H1 (cell line): ENCODE measurements at regions not wholly inside any gene's neighbourhood (a gene's known extent, or its start where the extent isn't known, plus 50 kb on each side); places are given as distances from the start of the nearest gene placed in this dataset.

Source experiments
- JUND ChIP-seq: IDR thresholded peaks from 2 replicates; pipeline ENCODE4 v1.6.1; 2011; ENCODE audit warnings: mild to moderate bottlenecking, improper control_type of control experiment, low read length
- KDM5A ChIP-seq: fragments of 200-600 bp; IDR thresholded peaks from 2 replicates; pipeline ENCODE4 v1.7.1; 2012; ENCODE audit warnings: mild to moderate bottlenecking, low read length, inconsistent platforms, mixed read lengths
- NANOG ChIP-seq: IDR thresholded peaks from 2 replicates; pipeline ENCODE4 v1.6.1; 2011; ENCODE audit warnings: low read length, low read depth, mild to moderate bottlenecking, inconsistent platforms; ENCODE audit not compliant: insufficient read depth, poor library complexity, severe bottlenecking
- NRF1 ChIP-seq: IDR thresholded peaks from 2 replicates; pipeline ENCODE4 v1.6.1; 2011; ENCODE audit warnings: mild to moderate bottlenecking, low read depth, low read length, improper control_type of control experiment
- RXRA ChIP-seq: IDR thresholded peaks from 2 replicates; pipeline ENCODE4 v1.6.1; 2011; ENCODE audit warnings: low read depth, mild to moderate bottlenecking, low read length, moderate library complexity; ENCODE audit not compliant: insufficient read depth
- SP1 ChIP-seq: IDR thresholded peaks from 2 replicates; pipeline ENCODE4 v1.6.1; 2011; ENCODE audit warnings: low read depth, low read length
- TEAD4 ChIP-seq: IDR thresholded peaks from 2 replicates; pipeline ENCODE4 v1.6.1; 2012; ENCODE audit warnings: low read depth, low read length, inconsistent platforms, mixed read lengths
- TF ChIP-seq, protein P1 (sequence below): fragments of 300-600 bp; sonication (generic); IDR thresholded peaks from 2 replicates; pipeline ENCODE4 v1.7.1; 2012; ENCODE audit warnings: low read length, moderate library complexity, mild to moderate bottlenecking, inconsistent platforms; ENCODE audit not compliant: insufficient replicate concordance
- TF ChIP-seq, protein P2 (sequence below): IDR thresholded peaks from 2 replicates; pipeline ENCODE4 v1.6.1; 2012; ENCODE audit warnings: low read length, inconsistent platforms
- TF ChIP-seq, protein P3 (sequence below): IDR thresholded peaks from 2 replicates; pipeline ENCODE4 v1.6.1; 2012; ENCODE audit warnings: inconsistent platforms

DNA sequence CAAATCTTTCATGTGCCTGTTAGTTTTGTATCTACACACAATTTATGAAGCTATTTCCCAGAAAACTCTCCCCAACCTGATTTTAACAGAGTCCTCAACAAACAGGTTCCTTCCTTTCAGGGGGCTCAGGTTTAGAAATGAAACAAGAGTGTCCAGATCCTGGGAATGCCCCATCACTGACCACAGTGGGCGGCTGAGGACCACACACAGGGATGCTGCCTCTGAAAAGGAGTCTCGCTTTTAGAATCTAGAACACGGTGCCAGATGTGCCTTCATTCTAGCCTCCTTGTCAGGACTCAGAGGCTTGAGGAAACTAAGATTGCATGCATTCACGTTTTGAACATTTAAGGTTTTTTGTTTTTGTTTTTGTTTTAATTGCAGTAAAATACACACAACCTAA, 115.0 kb downstream of the FOXB1 start (continued):
- TF ChIP-seq, protein P1, sequence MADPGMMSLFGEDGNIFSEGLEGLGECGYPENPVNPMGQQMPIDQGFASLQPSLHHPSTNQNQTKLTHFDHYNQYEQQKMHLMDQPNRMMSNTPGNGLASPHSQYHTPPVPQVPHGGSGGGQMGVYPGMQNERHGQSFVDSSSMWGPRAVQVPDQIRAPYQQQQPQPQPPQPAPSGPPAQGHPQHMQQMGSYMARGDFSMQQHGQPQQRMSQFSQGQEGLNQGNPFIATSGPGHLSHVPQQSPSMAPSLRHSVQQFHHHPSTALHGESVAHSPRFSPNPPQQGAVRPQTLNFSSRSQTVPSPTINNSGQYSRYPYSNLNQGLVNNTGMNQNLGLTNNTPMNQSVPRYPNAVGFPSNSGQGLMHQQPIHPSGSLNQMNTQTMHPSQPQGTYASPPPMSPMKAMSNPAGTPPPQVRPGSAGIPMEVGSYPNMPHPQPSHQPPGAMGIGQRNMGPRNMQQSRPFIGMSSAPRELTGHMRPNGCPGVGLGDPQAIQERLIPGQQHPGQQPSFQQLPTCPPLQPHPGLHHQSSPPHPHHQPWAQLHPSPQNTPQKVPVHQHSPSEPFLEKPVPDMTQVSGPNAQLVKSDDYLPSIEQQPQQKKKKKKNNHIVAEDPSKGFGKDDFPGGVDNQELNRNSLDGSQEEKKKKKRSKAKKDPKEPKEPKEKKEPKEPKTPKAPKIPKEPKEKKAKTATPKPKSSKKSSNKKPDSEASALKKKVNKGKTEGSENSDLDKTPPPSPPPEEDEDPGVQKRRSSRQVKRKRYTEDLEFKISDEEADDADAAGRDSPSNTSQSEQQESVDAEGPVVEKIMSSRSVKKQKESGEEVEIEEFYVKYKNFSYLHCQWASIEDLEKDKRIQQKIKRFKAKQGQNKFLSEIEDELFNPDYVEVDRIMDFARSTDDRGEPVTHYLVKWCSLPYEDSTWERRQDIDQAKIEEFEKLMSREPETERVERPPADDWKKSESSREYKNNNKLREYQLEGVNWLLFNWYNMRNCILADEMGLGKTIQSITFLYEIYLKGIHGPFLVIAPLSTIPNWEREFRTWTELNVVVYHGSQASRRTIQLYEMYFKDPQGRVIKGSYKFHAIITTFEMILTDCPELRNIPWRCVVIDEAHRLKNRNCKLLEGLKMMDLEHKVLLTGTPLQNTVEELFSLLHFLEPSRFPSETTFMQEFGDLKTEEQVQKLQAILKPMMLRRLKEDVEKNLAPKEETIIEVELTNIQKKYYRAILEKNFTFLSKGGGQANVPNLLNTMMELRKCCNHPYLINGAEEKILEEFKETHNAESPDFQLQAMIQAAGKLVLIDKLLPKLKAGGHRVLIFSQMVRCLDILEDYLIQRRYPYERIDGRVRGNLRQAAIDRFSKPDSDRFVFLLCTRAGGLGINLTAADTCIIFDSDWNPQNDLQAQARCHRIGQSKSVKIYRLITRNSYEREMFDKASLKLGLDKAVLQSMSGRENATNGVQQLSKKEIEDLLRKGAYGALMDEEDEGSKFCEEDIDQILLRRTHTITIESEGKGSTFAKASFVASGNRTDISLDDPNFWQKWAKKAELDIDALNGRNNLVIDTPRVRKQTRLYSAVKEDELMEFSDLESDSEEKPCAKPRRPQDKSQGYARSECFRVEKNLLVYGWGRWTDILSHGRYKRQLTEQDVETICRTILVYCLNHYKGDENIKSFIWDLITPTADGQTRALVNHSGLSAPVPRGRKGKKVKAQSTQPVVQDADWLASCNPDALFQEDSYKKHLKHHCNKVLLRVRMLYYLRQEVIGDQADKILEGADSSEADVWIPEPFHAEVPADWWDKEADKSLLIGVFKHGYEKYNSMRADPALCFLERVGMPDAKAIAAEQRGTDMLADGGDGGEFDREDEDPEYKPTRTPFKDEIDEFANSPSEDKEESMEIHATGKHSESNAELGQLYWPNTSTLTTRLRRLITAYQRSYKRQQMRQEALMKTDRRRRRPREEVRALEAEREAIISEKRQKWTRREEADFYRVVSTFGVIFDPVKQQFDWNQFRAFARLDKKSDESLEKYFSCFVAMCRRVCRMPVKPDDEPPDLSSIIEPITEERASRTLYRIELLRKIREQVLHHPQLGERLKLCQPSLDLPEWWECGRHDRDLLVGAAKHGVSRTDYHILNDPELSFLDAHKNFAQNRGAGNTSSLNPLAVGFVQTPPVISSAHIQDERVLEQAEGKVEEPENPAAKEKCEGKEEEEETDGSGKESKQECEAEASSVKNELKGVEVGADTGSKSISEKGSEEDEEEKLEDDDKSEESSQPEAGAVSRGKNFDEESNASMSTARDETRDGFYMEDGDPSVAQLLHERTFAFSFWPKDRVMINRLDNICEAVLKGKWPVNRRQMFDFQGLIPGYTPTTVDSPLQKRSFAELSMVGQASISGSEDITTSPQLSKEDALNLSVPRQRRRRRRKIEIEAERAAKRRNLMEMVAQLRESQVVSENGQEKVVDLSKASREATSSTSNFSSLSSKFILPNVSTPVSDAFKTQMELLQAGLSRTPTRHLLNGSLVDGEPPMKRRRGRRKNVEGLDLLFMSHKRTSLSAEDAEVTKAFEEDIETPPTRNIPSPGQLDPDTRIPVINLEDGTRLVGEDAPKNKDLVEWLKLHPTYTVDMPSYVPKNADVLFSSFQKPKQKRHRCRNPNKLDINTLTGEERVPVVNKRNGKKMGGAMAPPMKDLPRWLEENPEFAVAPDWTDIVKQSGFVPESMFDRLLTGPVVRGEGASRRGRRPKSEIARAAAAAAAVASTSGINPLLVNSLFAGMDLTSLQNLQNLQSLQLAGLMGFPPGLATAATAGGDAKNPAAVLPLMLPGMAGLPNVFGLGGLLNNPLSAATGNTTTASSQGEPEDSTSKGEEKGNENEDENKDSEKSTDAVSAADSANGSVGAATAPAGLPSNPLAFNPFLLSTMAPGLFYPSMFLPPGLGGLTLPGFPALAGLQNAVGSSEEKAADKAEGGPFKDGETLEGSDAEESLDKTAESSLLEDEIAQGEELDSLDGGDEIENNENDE, result no peak
- TF ChIP-seq NRF1, result no peak
- no peak for TF ChIP-seq JUND
- TF ChIP-seq RXRA, result no peak
- TF ChIP-seq KDM5A, result no peak
- no peak for TF ChIP-seq NANOG
- TF ChIP-seq, protein P2, sequence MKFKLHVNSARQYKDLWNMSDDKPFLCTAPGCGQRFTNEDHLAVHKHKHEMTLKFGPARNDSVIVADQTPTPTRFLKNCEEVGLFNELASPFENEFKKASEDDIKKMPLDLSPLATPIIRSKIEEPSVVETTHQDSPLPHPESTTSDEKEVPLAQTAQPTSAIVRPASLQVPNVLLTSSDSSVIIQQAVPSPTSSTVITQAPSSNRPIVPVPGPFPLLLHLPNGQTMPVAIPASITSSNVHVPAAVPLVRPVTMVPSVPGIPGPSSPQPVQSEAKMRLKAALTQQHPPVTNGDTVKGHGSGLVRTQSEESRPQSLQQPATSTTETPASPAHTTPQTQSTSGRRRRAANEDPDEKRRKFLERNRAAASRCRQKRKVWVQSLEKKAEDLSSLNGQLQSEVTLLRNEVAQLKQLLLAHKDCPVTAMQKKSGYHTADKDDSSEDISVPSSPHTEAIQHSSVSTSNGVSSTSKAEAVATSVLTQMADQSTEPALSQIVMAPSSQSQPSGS, result no peak
- TF ChIP-seq SP1, result no peak
- TF ChIP-seq, protein P3, sequence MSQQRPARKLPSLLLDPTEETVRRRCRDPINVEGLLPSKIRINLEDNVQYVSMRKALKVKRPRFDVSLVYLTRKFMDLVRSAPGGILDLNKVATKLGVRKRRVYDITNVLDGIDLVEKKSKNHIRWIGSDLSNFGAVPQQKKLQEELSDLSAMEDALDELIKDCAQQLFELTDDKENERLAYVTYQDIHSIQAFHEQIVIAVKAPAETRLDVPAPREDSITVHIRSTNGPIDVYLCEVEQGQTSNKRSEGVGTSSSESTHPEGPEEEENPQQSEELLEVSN, result no peak
- TF ChIP-seq TEAD4, result no peak
